ENCODE measurements at regions not wholly inside any gene's neighbourhood (a gene's known extent, or its start where the extent isn't known, plus 50 kb on each side); places are given as distances from the start of the nearest gene placed in this dataset.

DNA sequence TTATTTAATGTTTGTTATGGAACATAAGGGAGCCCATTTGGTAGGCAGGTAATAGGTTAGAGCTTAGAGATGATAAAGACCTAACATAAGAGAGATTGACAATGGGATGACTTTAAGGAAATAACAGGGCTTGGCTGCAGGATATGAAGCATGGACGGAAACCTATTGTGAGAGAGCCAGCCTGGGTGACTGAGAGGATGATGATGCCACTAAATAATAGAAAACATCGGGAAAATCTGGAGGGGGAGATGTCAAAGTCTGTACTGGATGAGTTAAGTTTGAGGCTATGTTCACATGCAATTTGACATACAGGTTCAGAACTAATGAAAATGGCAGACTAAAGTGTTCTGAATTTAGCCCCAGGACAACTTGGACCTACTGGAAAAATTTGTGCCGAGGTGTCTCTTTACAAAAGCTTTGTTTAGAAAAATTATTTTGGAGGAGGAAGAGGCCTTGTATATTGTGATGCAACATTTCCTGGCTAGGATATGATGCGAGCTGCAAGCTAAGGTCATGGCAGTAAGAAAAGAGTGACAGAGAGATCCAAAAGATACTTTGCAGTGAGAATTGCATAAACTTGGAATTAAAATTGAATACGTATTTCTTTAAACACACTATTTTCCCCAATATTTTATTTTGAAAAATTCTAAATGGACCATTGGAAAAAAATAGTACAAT, 339.3 kb upstream of the PLET1 start:
- TF ChIP-seq, protein P1, sequence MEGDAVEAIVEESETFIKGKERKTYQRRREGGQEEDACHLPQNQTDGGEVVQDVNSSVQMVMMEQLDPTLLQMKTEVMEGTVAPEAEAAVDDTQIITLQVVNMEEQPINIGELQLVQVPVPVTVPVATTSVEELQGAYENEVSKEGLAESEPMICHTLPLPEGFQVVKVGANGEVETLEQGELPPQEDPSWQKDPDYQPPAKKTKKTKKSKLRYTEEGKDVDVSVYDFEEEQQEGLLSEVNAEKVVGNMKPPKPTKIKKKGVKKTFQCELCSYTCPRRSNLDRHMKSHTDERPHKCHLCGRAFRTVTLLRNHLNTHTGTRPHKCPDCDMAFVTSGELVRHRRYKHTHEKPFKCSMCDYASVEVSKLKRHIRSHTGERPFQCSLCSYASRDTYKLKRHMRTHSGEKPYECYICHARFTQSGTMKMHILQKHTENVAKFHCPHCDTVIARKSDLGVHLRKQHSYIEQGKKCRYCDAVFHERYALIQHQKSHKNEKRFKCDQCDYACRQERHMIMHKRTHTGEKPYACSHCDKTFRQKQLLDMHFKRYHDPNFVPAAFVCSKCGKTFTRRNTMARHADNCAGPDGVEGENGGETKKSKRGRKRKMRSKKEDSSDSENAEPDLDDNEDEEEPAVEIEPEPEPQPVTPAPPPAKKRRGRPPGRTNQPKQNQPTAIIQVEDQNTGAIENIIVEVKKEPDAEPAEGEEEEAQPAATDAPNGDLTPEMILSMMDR (conservative IDR thresholded peaks at IDR 0.05 in 1 of 2, IDR thresholded peaks at IDR 0.05 in 1 of 2; ENCODE audit: extremely low read depth in 1 of 2, insufficient read depth in 1 of 2, low read depth in 1 of 2, low read length in 2 of 2) = no peak
- no peak for TF ChIP-seq EZH2 (IDR thresholded peaks at IDR 0.05; ENCODE audit: borderline replicate concordance, low read length)
